Neural cell (in vitro differentiated cells): ENCODE measurements at regions not wholly inside any gene's neighbourhood (a gene's known extent, or its start where the extent isn't known, plus 50 kb on each side); places are given as distances from the start of the nearest gene placed in this dataset.

Experiments used
- H2AFZ ChIP-seq: fragments of 200-600, 300-800 bp; sonication (generic), shearing (Covaris generic); 2 replicates; pipeline ENCODE4 v1.6.0; 2014; ENCODE audit warnings: low read depth, mild to moderate bottlenecking, antibody characterized with exemption, low read length, moderate library complexity
- H3F3A ChIP-seq: fragments of 200-600 bp; shearing (Covaris generic); 2 replicates; pipeline ENCODE4 v1.6.1; 2016; ENCODE audit warnings: mild to moderate bottlenecking, moderate library complexity, mixed read lengths, antibody characterized with exemption, low read length; ENCODE audit not compliant: insufficient read depth, poor library complexity, severe bottlenecking
- H3K27ac ChIP-seq: fragments of 200-600, 300-800 bp; sonication (generic), shearing (Covaris generic); 2 replicates; pipeline ENCODE4 v1.5.1; 2014; ENCODE audit warnings: mild to moderate bottlenecking, low read length, moderate library complexity
- H3K27me3 ChIP-seq: fragments of 300-800, 200-600 bp; sonication (generic), shearing (Covaris generic); 2 replicates; pipeline ENCODE4 v1.6.0; 2014; ENCODE audit warnings: mild to moderate bottlenecking, low read depth, low read length, moderate library complexity; ENCODE audit not compliant: insufficient read depth
- H3K36me3 ChIP-seq: fragments of 300-800, 200-600 bp; sonication (generic), shearing (Covaris generic); 2 replicates; pipeline ENCODE4 v1.5.1; 2014; ENCODE audit warnings: mild to moderate bottlenecking, antibody characterized with exemption, low read length, moderate library complexity; ENCODE audit not compliant: insufficient read depth
- H3K4me2 ChIP-seq: fragments of 300-800, 200-600 bp; sonication (generic), shearing (Covaris generic); 2 replicates; pipeline ENCODE4 v1.6.0; 2014; ENCODE audit warnings: mild to moderate bottlenecking, low read length
- H3K4me3 ChIP-seq: fragments of 300-800, 200-600 bp; sonication (generic), shearing (Covaris generic); 2 replicates; pipeline ENCODE4 v1.5.1; 2014; ENCODE audit warnings: mild to moderate bottlenecking, low read length, moderate library complexity
- H3K79me2 ChIP-seq: fragments of 200-600 bp; shearing (Covaris generic); replicated peaks from 2 replicates; pipeline ENCODE4 v1.6.0; 2014; ENCODE audit warnings: mild to moderate bottlenecking, low read length, moderate library complexity; ENCODE audit not compliant: insufficient read depth
- H3K9ac ChIP-seq: fragments of 300-800, 200-600 bp; sonication (generic), shearing (Covaris generic); 2 replicates; pipeline ENCODE4 v1.6.1; 2016; ENCODE audit warnings: mild to moderate bottlenecking, low read length, mixed read lengths
- H3K9me2 ChIP-seq: fragments of 200-600 bp; shearing (Covaris generic); 2 replicates; pipeline ENCODE4 v1.6.1; 2016; ENCODE audit warnings: mild to moderate bottlenecking, low read length, mixed read lengths; ENCODE audit not compliant: insufficient read depth
- H3K9me3 ChIP-seq: fragments of 200-600, 300-800 bp; sonication (generic), shearing (Covaris generic); 2 replicates; pipeline ENCODE4 v1.6.1; 2016; ENCODE audit warnings: mild to moderate bottlenecking, mixed run types, low read length, moderate library complexity, mixed read lengths
- H4K20me1 ChIP-seq: fragments of 200-600 bp; shearing (Covaris generic); 2 replicates; pipeline ENCODE4 v1.6.1; 2016; ENCODE audit warnings: mild to moderate bottlenecking, mixed run types; ENCODE audit not compliant: insufficient read depth
- CTCF ChIP-seq: fragments of 450-650 bp; IDR thresholded peaks from 2 replicates; pipeline ENCODE4 v1.5.1; 2014; ENCODE audit warnings: antibody characterized with exemption, mild to moderate bottlenecking, moderate library complexity; ENCODE audit not compliant: poor library complexity, severe bottlenecking
- EP300 ChIP-seq: fragments of 450-650 bp; conservative IDR thresholded peaks from 2 replicates; pipeline ENCODE4 v1.6.1; 2014; ENCODE audit warnings: antibody characterized with exemption, mild to moderate bottlenecking, moderate library complexity; ENCODE audit not compliant: poor library complexity, severe bottlenecking
- EZH2 ChIP-seq: fragments of 200-600, 300-800 bp; shearing (Covaris generic), sonication (generic); IDR thresholded peaks from 2 replicates; pipeline ENCODE4 v1.6.1; 2014; ENCODE audit warnings: antibody characterized with exemption, low read length, borderline replicate concordance, mild to moderate bottlenecking; ENCODE audit not compliant: insufficient read depth, poor library complexity, severe bottlenecking
- MXI1 ChIP-seq: fragments of 450-650 bp; conservative IDR thresholded peaks from 2 replicates; pipeline ENCODE4 v1.6.1; 2014; ENCODE audit warnings: antibody characterized with exemption, mild to moderate bottlenecking; ENCODE audit not compliant: poor library complexity, severe bottlenecking
- POLR2AphosphoS5 ChIP-seq: IDR thresholded peaks from 2 replicates; pipeline ENCODE4 v1.6.1; 2012
- RAD21 ChIP-seq: fragments of 450-650 bp; conservative IDR thresholded peaks from 2 replicates; pipeline ENCODE4 v1.6.1; 2014; ENCODE audit warnings: antibody characterized with exemption, mild to moderate bottlenecking, moderate library complexity
- REST ChIP-seq: IDR thresholded peaks from 2 replicates; pipeline ENCODE4 v1.6.1; 2012; ENCODE audit warnings: borderline replicate concordance
- SMC3 ChIP-seq: fragments of 450-650 bp; conservative IDR thresholded peaks from 2 replicates; pipeline ENCODE4 v1.6.1; 2014; ENCODE audit warnings: antibody characterized with exemption, mild to moderate bottlenecking, moderate library complexity; ENCODE audit not compliant: poor library complexity
- TAF1 ChIP-seq: IDR thresholded peaks from 2 replicates; pipeline ENCODE4 v1.6.1; 2012; ENCODE audit warnings: low read depth

GRCh38 chr5:108678091-108678490, 69.6 kb upstream of the FER start:
- Histone ChIP-seq H3K27ac (peak overlapping the region; percentile 6), H3K9ac (no peak overlapping the region), H2AFZ (no peak overlapping the region), H3K27me3 (no peaks in the 10 kb centered on the region), H4K20me1 (no peaks in the 10 kb centered on the region), H3F3A (no peaks in the 10 kb centered on the region), H3K79me2 (no peaks in the 10 kb centered on the region), H3K4me3 (no peak overlapping the region), H3K9me2 (no peaks in the 10 kb centered on the region), H3K4me2 (no peak overlapping the region), H3K9me3 (no peaks in the 10 kb centered on the region), H3K36me3 (no peaks in the 10 kb centered on the region)
- TF ChIP-seq MXI1, result no peak
- TF ChIP-seq POLR2AphosphoS5, result no peak
- TF ChIP-seq CTCF, result no peak
- no peak for TF ChIP-seq EP300
- no peak for TF ChIP-seq REST
- TF ChIP-seq SMC3, result no peak
- TF ChIP-seq EZH2, result no peak

GRCh38 chr5:108675736-108676135, 72.0 kb upstream of the FER start:
- no peak overlapping the region for H3K4me2 ChIP-seq
- H3K27me3 ChIP-seq, result no peaks in the 10 kb centered on the region
- no peaks in the 10 kb centered on the region for H4K20me1 ChIP-seq
- H3K79me2 ChIP-seq, result no peaks in the 10 kb centered on the region
- no peak overlapping the region for H2AFZ ChIP-seq
- no peak for TF ChIP-seq TAF1
- no peak for TF ChIP-seq POLR2AphosphoS5
- no peak for TF ChIP-seq EZH2
- TF ChIP-seq MXI1, result no peak
- TF ChIP-seq REST, result no peak
- TF ChIP-seq CTCF, result no peak
- TF ChIP-seq SMC3, result no peak
- TF ChIP-seq RAD21, result no peak
- no peak for TF ChIP-seq EP300
- H3K9me2 ChIP-seq, result no peaks in the 10 kb centered on the region
- no peak overlapping the region for H3K4me3 ChIP-seq
- no peaks in the 10 kb centered on the region for H3K9me3 ChIP-seq
- no peak overlapping the region for H3K9ac ChIP-seq
- no peaks in the 10 kb centered on the region for H3K36me3 ChIP-seq
- H3F3A ChIP-seq, result no peaks in the 10 kb centered on the region
- no peak overlapping the region for H3K27ac ChIP-seq
